HG03196 (cell line): ENCODE measurements at regions not wholly inside any gene's neighbourhood (a gene's known extent, or its start where the extent isn't known, plus 50 kb on each side); places are given as distances from the start of the nearest gene placed in this dataset.

Experiments
- ATAC-seq: cut with Tn5 transposase; IDR thresholded peaks from one replicate; pipeline ENCODE4 v1.9.1; 2021; ENCODE audit not compliant: unreplicated experiment

DNA sequence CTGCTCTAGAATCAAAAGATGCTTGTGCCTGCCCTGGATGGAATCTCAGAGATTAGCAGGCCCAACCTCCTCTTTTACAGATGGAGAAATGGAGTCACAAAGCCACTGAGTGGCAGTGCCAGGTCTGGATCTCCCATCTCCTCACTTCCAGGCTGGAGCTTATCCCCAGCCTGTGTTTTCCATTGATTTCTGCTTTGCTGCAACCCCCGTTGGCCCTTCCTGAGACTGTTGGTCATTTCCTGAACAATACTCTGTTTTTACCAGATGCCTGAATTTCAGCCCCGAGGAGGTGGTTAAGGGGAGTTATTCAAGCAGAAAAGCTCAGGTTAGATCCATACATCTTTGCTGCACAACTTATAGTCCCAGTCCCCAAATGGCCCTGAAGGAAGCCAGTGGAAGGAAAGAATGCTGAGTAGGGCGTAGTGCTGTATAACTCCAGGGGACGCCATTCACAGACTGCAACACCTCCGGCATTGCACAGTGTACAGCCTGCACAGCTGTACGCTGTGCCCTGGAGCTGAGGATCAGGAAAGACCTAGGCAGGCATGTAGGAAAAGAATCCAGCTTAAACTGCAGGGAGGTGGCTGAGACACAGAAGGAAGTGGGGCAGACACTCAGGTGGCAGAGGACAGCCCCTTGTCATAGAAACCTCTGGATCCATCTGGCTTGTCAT, 77.5 kb downstream of the RPLP1 start:
- no peak for ATAC-seq

DNA sequence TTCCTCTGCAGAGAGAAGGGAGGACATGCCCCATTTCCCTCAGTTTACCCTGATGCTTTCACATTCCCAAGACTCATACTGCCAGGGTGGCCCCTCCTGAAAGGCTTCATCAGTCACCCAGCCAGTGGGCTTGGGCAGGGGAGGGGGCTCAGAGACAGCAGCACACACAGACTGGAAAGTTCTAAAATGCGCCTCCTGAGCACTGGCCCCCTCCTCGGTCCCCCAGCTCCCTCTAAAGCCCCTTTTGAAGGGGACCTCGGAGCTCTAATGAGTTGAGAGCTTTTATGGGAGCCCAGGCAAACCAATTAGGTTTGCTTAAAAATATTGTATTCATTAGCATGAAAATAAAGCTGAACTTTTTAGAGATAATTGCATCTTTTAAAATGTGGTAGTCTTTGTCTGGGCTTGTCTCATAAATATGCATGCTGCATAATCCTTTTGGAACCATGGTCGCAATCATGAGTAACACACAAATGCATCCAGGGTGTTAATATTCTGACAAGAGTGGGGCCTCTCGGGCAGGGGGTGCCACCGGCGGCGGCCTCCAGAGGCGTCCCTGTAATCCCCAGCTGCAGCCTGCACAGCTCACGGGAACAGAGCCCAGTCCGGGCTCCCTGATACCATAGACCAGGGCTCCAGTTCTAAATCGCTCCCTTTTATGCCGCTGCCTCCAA, 78.5 kb downstream of the RPLP1 start:
- ATAC-seq: no peak

DNA sequence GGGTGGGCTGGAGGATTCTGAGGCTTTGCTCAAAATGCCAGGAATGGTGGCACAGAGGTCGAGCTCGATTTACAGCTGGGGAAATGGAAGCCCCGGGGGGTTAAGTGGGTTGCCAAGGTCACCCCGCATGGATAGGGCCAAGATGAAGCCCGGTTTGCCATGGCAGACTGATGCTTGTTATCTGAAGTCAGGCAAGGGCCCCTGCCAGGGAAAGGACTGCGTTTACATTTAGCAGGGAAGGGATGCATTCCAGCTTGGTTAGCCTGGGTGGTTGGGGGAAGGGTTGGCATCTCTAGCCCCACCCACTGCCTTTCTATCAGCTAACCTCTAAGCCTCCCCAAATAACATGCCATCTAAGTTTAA, 79.0 kb downstream of the RPLP1 start:
- no peak for ATAC-seq

DNA sequence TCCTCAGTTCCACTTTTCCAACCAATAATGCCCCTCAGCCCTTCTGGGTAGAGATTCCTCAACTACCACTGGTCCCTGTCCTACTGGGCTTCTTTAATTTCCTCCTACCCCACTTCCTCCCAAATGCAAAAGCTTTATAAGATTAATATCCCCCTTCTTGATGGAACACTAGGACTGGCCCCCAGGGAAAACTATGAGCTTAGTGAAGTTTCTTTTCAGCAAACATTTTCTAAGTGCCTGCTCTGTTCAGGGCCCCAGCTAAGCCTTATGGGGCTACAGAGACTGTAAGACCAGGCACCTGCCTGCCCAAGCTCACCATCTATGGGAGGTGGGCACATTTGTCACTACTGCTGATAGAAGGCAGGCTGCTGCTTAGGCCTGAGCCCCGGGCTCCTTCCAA, 79.4 kb downstream of the RPLP1 start:
- no peak for ATAC-seq

DNA sequence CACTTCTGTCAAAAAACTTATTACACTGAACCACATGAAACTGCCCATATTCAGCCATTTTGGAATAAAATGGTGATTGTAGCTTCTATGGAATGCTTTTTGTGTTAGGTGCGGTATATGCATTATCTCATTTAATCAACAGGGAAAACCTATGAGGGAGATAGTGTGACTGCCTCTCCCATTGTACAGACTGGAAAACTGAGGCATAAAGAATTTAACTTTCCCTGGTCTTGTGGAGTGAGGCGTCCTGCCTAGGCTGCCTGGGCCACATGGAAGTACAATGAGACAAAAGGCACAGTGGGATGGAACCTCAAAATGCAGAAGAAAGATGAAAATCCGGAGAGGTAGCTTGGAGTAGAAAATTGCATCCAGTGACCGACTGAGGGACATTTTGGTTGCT, 80.2 kb downstream of the RPLP1 start:
- ATAC-seq: no peak

DNA sequence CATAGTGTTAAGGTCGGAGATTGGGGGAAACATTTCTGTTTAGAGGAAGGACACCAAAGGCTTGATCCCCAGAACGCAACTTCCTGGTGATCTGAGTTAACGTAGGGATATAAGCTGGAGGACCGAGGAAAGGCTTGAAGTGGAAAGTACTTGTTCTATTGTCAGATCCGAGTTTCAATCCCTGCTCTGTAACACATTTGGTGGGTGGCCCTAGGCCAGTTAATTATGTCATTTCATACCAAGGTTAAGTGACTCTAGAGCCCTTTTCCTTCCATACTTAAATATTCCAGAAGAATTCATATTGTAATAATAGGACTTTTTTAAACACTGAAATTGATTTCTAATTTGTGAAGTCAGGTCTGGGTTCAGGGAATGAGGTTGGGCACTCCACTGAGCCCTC, 80.9 kb downstream of the RPLP1 start:
- no peak for ATAC-seq

DNA sequence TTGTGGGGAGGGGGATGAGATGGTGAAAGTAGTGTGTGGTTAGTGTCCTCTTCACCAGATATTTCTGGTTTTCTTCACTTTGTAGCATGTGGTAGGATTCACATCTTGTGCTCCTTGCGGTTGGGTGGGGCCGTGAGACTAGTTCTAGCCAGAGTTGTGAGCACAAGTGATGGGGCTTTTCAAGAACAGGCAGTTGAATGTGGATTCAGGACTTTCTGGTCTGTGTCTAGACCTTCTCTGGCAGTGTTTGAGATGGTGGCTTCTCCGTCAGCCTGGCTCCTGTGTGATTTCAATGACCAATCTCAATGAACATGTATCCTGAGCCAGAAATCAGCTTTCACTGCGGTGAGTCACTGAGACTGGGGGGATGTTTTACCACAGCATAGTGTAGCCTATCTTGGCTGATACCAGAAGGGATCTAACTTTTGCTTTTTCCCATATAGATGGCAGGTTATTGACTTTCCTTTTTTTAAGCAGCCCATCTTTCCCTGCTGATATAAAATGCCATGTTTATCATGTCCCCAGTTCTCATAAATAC, 82.6 kb downstream of the RPLP1 start:
- ATAC-seq: no peak

DNA sequence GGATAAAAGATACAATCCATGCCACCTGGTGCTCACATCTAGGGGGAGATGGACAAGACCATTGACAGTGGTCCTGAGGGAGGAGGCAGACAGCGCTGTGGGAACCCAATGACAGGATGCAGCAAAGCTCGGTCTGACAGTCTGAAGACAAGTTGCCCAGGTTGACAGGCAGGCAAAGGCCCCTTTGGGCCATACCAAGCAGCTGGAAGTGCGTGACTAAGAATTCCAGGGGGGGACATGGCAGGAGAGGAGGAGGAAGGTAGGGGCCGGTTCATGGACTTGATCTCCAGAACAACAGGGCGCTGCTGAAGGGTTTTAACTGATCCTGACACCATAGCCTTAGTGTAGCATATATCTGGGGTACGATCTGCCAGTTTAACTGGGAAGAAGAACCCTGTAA, 83.4 kb downstream of the RPLP1 start:
- no peak for ATAC-seq

DNA sequence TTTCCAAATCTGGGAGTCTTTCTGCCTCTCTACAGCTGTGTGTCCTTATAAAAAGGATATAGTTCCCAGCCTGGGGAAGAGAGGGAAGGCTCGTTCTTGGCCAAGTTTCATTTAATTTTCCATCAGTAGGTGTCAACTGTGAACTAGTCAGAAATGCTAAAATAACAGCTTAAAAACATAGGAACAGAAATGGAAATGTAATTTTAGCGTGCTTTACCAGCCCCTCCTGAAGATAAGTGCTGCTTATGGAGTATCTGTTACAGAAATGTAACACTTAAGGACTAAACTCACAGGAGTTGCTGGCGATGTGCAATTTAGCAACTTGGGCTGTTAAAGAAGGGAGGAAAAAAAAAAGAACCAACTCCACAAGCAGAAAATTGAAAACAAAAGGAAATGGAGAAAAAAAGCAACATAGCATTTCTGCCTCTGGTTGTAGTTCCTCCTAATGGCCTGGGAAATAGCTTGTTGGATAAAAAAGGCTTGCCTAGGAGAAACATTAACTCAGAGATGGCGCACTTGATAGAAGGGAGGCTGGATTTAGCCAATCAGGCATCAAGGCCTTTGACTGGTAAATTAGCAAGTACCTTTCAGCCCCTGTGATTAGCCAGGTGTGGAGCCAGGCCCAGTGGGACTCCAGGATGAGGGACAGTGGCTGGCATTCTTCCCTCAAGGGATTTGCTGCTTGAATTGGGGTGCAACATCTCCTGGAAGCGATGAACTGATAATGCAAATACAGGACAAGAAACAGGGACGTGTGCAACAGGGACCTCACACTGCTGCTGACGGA, 84.3 kb downstream of the RPLP1 start:
- ATAC-seq: no peak

DNA sequence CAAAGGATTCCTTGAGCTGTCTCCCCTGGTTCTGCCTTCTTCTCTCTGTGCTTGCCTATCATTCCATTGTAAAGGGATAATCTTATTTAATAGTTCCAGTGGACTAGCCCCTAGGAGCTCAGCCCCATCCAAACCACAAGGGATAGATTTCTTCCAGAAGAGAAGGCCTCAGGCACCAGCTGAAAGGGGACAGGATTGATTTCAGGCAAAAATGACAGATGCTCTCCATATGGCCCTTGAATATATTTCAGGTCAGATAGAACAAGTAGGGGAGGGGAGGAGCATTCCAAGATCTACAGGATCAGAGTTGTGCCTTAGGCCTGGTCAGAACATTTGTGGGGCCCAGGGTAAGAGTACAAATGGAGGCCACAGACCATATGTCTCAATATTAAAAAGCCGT, 85.3 kb downstream of the RPLP1 start:
- ATAC-seq: no peak

DNA sequence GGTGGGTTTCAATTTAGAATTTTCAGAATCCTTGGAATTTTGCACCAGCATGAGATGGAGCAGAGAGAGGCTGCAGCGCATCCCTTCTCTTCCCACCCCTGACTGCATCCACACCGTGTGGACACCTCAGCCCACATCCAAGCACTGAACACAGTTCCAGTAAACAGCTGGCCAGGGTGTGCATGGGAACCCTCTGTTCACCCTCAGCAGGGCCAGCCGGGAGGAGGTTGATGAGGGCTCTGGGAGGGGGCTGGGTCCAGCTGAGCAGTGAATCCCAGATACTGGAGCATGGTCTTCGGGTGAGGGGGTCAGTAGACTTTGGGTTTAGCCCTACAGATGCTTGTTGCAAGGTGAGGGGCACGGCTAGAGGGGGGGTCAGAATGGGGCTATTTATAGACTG, 85.8 kb downstream of the RPLP1 start:
- ATAC-seq: no peak

DNA sequence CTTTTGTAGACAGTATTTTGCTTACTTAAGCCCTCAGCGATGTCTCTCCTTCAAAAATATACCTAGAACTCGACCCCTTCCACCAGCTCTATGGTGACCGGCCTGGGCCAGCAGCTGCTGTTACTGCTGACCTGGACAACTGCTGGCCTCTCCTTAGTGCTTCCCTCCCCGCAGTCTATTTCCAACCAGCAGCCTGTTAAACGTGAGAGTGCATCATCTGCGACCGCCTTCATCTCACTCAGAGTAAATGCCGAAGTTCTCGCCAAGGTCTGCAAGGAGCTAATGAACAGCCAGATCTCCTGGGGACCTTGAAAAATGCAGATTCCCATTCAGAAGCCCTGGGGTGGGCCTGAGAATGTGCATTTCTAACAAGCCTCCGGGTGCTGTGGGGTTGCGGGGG, 86.7 kb downstream of the RPLP1 start:
- ATAC-seq: no peak

DNA sequence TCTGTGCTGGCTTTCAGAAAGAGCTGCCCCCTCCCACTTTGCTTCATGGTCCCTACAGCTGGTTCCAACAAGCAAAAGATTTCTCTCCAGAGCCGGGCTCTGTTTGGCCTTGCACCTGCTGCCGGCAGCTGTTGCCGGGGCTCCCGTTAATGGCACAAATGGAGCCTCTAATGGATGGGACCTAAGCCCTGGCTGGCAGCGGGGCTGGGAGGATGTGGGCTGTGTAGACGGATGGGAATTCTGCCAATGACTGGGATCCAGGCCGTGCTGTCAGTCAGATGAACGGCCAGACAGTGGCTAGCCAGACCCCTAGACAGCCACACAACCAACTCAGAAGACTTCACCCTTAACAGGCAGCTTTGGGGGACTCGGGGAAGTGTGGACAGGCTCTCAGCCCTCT, 88.0 kb downstream of the RPLP1 start:
- no peak for ATAC-seq

DNA sequence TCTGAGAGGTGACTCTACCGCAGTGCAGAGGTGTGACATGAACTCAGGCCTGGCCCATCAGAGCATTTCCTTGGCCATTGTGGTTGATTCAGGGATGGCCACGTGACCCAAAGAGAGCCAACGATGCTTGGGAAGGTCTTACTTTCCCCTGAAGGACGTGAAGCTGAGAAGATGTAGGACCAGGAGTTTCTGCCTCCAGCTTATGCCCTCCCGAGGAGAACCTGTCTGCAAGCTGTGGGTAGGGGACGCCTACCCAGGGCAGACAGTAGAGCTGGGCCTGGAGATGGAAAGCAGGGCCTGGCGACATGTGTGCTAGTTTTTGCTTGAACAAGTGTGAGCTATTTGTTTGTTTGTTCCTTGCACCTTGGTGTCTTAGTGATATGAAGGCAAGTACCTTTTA, 89.4 kb downstream of the RPLP1 start:
- no peak for ATAC-seq

DNA sequence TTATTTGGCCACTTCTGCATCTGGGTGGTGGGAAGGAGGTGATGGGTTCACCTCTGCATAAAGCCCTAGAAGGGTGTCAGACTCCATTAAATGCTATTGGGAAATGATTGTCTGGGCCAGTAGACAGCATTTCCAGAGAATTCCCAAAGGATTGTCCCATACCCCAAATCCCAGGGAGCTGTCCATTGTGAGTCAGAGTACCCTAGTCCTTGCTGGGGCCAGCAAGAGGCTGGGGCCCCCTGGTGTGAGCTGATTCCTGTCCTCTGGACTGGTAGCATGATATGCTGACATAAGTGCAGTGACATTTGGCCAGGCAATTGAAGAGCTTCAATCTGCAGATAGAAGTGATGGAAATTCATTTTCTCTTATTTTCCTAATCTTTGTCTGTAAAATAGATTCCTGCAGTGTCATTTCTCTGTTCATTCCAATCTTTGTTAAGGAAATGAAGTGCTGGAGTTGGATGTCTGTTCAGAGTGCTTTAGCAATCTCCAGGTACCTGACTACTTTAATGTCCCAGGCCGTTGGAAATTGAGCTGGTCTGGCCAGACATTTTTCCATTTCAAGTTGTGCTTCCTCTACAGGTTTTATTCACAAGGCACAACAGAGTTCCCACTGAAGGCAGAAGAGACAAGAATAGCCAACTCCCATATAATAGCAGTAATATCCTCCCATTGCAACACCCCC, 91.2 kb downstream of the RPLP1 start:
- no peak for ATAC-seq

DNA sequence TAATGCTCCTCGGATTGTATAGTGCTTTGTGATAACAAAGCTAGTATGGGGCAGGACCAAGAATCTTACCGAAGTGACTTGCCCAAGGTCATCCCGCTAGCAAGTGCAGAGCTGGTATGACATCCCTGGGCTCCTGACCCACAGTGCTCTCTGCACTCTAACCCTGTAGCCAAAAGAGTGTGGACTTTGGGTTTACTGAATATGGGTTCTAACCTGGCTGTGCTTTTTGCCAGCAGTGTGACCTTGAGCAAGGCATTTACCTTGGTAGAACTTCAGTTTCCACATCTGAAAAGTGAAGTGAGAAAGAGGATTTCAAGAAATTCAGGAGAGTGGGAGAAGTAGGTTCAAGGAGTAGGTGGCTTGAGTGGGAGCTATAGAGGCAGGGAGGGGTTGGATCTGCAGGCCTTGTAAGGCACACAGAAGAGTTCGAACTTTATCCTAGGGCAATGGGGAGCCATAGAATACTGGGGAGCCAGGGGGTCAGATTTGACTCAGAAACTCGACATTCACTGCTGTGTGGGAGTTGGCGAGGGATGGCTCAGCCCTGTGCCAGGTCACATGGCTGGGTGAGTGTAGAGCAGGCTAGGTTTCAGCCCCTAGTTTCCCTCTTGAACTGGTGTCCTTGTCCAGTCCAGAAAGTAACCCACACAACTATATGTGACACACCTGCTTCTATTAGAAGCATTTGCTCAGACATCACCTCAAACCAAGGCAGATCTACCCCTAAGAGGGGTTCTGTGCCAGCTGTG, 91.9 kb downstream of the RPLP1 start:
- ATAC-seq: no peak

DNA sequence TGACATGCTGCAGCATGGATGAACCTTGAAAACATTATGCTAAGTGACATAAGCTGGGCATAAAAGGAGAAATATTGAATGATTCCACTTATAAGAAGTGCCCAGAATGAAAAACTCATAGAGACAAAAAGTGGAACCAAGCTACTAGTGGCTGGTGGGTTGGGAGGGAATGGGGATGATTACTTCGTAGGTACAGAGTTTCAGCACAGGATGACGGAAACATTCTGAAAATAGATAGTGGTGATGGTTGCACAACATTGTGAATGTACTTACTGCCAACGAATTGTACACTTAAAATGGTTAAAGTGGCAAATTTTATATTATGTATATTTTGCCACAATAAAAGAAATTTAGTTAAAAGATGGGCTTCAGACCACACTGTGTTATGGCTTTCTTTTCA, 93.6 kb downstream of the RPLP1 start:
- ATAC-seq: no peak

DNA sequence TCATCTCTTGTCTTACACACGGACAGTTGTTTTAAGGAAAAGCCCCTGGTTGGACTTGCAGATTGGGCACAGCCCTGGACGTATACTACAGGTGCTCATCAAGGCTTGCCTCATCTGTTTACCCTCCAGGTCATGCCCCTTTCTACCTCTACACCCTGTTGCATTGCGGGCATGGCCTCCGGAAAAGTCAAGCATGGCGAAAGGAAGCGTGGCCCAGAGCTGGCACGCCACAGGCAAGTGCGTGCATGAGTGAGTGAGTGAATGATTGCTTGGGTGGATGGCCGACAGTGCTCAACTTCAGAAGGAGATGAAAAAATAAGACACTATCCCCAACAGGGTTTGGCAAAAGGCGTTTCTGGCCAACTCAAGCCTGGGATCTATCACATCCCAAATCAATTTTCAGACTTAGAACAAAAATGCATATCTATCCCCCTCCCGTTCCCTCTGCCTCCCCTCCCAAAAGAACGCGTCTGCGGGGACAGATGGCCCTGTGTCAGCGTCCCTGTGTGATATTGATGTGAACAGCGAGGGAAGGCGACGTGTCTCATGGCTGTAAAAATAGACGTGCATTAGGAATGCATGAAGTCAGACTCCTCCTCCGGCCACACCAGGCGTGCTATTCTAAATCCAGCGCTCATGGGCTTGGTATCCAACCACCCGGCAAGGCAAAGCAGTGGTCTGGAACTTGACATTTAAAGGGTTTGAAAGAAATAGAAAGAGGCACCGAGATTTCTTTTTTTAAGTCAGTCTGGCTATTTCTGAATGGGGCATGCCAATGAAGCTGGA, 96.0 kb downstream of the RPLP1 start:
- ATAC-seq: no peak

DNA sequence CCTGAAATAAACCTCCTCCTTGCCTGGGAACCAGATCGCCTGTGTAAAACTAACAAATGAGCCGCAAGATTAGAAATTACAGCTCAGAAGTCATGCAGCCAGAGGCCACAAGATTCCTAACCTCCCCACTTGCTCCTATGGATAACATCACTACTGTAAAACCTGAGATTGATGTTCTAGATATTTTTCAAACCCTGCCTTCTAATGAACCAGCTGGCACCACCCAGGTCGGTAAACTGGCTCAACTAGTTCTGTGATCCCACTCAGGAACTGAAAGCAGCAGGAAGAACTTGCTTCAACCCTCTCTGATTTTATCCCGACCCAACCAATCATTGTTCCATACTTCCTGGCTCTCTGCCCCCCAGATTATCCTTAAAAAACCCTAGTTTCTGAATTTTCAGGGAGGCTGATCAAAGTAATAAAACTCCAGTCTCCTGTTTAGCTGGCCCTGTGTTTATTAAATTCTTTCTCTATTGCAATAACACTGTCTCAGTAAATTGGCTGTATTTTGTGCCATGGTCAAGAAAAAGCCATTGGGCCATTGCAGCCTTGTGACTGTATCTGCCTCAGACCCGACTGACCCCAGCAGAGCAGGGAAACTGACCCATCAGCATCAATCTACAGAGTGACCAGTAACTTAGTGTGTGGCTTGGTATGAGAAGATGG, 98.9 kb downstream of the RPLP1 start:
- no peak for ATAC-seq
